ENCODE measurements at regions not wholly inside any gene's neighbourhood (a gene's known extent, or its start where the extent isn't known, plus 50 kb on each side); places are given as distances from the start of the nearest gene placed in this dataset.

- no peak overlapping the region for H2AFZ ChIP-seq (replicated peaks)
- peak overlapping the region; percentile 64 for H3K27ac Mint-ChIP-seq
- peaks cover 3% of the 10 kb centered on the region for H3K36me3 Mint-ChIP-seq
- H3K4me1 Mint-ChIP-seq = peaks cover 13% of the 10 kb centered on the region
- TF ChIP-seq EZH2phosphoT487 (IDR thresholded peaks at IDR 0.05) = no peak
- no peak for TF ChIP-seq EZH2 (IDR thresholded peaks at IDR 0.05)
- TF ChIP-seq CTCF (IDR thresholded peaks at IDR 0.05) = no peak
- no peak overlapping the region for H3K27ac ChIP-seq
- H3K4me2 ChIP-seq = no peak overlapping the region
- H4K20me1 ChIP-seq (ENCODE audit: low read depth) = no peaks in the 10 kb centered on the region
- no peaks in the 10 kb centered on the region for H3K27me3 ChIP-seq
- peaks cover 12% of the 10 kb centered on the region for H3K9me3 Mint-ChIP-seq
- H3K4me3 ChIP-seq = no peak overlapping the region
- no peaks in the 10 kb centered on the region for H3K79me2 ChIP-seq (ENCODE audit: low read depth)
- no peaks in the 10 kb centered on the region for H3K9me3 ChIP-seq (ENCODE audit: low read depth)
- H3K36me3 ChIP-seq = no peaks in the 10 kb centered on the region
- peaks cover 2% of the 10 kb centered on the region for H3K27me3 Mint-ChIP-seq (ENCODE audit: insufficient read depth, low read depth)
- H3K4me3 Mint-ChIP-seq = no peak overlapping the region
- no peaks in the 10 kb centered on the region for H3F3A ChIP-seq (ENCODE audit: low read depth)
- no peak for DNase-seq (ENCODE audit: low spot score)
- H3K4me1 ChIP-seq = no peaks in the 10 kb centered on the region
- no peak overlapping the region for H3K9ac ChIP-seq
These were observed 288.2 kb upstream of the CTSO start for GRCh38 chr4:156241896-156242295.

- H2AFZ ChIP-seq (replicated peaks) = no peak overlapping the region
- no peaks in the 10 kb centered on the region for H3K36me3 Mint-ChIP-seq
- no peak overlapping the region for H3K4me2 ChIP-seq
- H3K9me3 ChIP-seq (ENCODE audit: low read depth) = no peaks in the 10 kb centered on the region
- H3K4me1 ChIP-seq = no peaks in the 10 kb centered on the region
- H3K27ac ChIP-seq = no peak overlapping the region
- TF ChIP-seq EZH2phosphoT487 (IDR thresholded peaks at IDR 0.05) = no peak
- TF ChIP-seq CTCF (IDR thresholded peaks at IDR 0.05) = no peak
- TF ChIP-seq EZH2 (IDR thresholded peaks at IDR 0.05) = no peak
- no peak overlapping the region for H3K9ac ChIP-seq
- no peaks in the 10 kb centered on the region for H3K36me3 ChIP-seq
- DNase-seq (ENCODE audit: low spot score) = no peak
- H3K27ac Mint-ChIP-seq = no peak overlapping the region
- H3K4me3 Mint-ChIP-seq = no peak overlapping the region
- H3K27me3 ChIP-seq = no peaks in the 10 kb centered on the region
- H3K4me3 ChIP-seq = no peak overlapping the region
- H3K4me1 Mint-ChIP-seq = peaks cover 16% of the 10 kb centered on the region
- no peaks in the 10 kb centered on the region for H3F3A ChIP-seq (ENCODE audit: low read depth)
- H3K27me3 Mint-ChIP-seq (ENCODE audit: insufficient read depth, low read depth) = peaks cover 2% of the 10 kb centered on the region
- no peaks in the 10 kb centered on the region for H4K20me1 ChIP-seq (ENCODE audit: low read depth)
- H3K79me2 ChIP-seq (ENCODE audit: low read depth) = no peaks in the 10 kb centered on the region
- peaks cover 4% of the 10 kb centered on the region for H3K9me3 Mint-ChIP-seq
These were observed 284.5 kb upstream of the CTSO start for GRCh38 chr4:156238171-156238570.

GRCh38 chr4:156237231-156237630 is 283.6 kb upstream of the CTSO start:
- Histone ChIP-seq H3K9me3 (ENCODE audit: low read depth) (no peaks in the 10 kb centered on the region), H3K79me2 (ENCODE audit: low read depth) (no peaks in the 10 kb centered on the region), H4K20me1 (ENCODE audit: low read depth) (no peaks in the 10 kb centered on the region), H3F3A (ENCODE audit: low read depth) (no peaks in the 10 kb centered on the region), H3K9ac (no peak overlapping the region), H2AFZ (replicated peaks) (no peak overlapping the region), H3K4me2 (no peak overlapping the region), H3K4me1 (no peaks in the 10 kb centered on the region), H3K27me3 (no peaks in the 10 kb centered on the region), H3K27ac (no peak overlapping the region), H3K4me3 (no peak overlapping the region), H3K36me3 (no peaks in the 10 kb centered on the region)
- Mint-ChIP-seq H3K9me3 (peaks cover 3% of the 10 kb centered on the region), H3K4me3 (no peak overlapping the region), H3K4me1 (peaks cover 13% of the 10 kb centered on the region), H3K27me3 (ENCODE audit: insufficient read depth, low read depth) (peaks cover 2% of the 10 kb centered on the region), H3K27ac (peak overlapping the region; percentile 9), H3K36me3 (no peaks in the 10 kb centered on the region)
- DNase-seq (ENCODE audit: low spot score) = no peak
- TF ChIP-seq CTCF (IDR thresholded peaks at IDR 0.05) (no peak), EZH2 (IDR thresholded peaks at IDR 0.05) (no peak), EZH2phosphoT487 (IDR thresholded peaks at IDR 0.05) (no peak)

All from neural progenitor cell (in vitro differentiated cells).